HepG2 (cell line): ENCODE measurements at regions not wholly inside any gene's neighbourhood (a gene's known extent, or its start where the extent isn't known, plus 50 kb on each side); places are given as distances from the start of the nearest gene placed in this dataset.

Source experiments
- JUND ChIP-seq: sonication (generic); formaldehyde crosslinking; IDR thresholded peaks from 2 replicates; pipeline ENCODE4 v1.8.0; 2022; ENCODE audit warnings: mild to moderate bottlenecking, missing genetic modification reagents
- MBD4 ChIP-seq: IDR thresholded peaks from 2 replicates; pipeline ENCODE4 v1.6.1; 2012; ENCODE audit warnings: low read length, inconsistent platforms, borderline replicate concordance
- NFE2L2 ChIP-seq: fragments of 150-350 bp; IDR thresholded peaks from 2 replicates; pipeline ENCODE4 v1.6.1; 2014; ENCODE audit warnings: low read length
- PATZ1 ChIP-seq: sonication (generic); formaldehyde crosslinking; IDR thresholded peaks from 2 replicates; pipeline ENCODE4 v1.4.0; 2020; ENCODE audit warnings: missing genetic modification reagents
- POLR2G ChIP-seq: fragments of 200-400 bp; formaldehyde crosslinking; IDR thresholded peaks from 2 replicates; pipeline ENCODE4 v1.6.1; 2018; ENCODE audit warnings: mild to moderate bottlenecking, low read depth, low read length, moderate library complexity
- RBM22 ChIP-seq: fragments of 200-400 bp; formaldehyde crosslinking; optimal IDR thresholded peaks from 2 replicates; pipeline ENCODE3; 2017; ENCODE audit warnings: mild to moderate bottlenecking, low read length, moderate library complexity
- ZFP1 ChIP-seq: IDR thresholded peaks from 2 replicates; pipeline ENCODE4 v1.6.1; 2016
- ZFP91 ChIP-seq: sonication (generic); formaldehyde crosslinking; IDR thresholded peaks from 2 replicates; pipeline ENCODE4 v1.9.0; 2022; ENCODE audit warnings: missing genetic modification reagents, mild to moderate bottlenecking, borderline replicate concordance
- ZNF136 ChIP-seq: sonication (generic); formaldehyde crosslinking; IDR thresholded peaks from 2 replicates; pipeline ENCODE4 v1.8.1; 2022; ENCODE audit warnings: low read depth, mild to moderate bottlenecking, moderate library complexity, missing genetic modification reagents
- ZNF20 ChIP-seq: sonication (generic); formaldehyde crosslinking; IDR thresholded peaks from 2 replicates; pipeline ENCODE4 v1.4.0; 2020; ENCODE audit warnings: mild to moderate bottlenecking, moderate library complexity, missing genetic modification reagents
- ZNF569 ChIP-seq: sonication (generic); formaldehyde crosslinking; IDR thresholded peaks from 2 replicates; pipeline ENCODE4 v1.5.0; 2020; ENCODE audit warnings: mild to moderate bottlenecking, missing genetic modification reagents, moderate library complexity, borderline replicate concordance
- ZNF619 ChIP-seq: sonication (generic); formaldehyde crosslinking; IDR thresholded peaks from 2 replicates; pipeline ENCODE4 v1.4.0; 2020; ENCODE audit warnings: mild to moderate bottlenecking, missing genetic modification reagents
- ZNF629 ChIP-seq: sonication (generic); formaldehyde crosslinking; conservative IDR thresholded peaks from 2 replicates; pipeline ENCODE4 v1.5.0; 2020; ENCODE audit warnings: missing genetic modification reagents
- ZNF761 ChIP-seq: sonication (generic); formaldehyde crosslinking; conservative IDR thresholded peaks from 2 replicates; pipeline ENCODE4 v1.4.0; 2020; ENCODE audit warnings: mild to moderate bottlenecking, missing genetic modification reagents
- ZNF766 ChIP-seq: sonication (generic); formaldehyde crosslinking; IDR thresholded peaks from 2 replicates; pipeline ENCODE4 v1.5.0; 2020; ENCODE audit warnings: missing genetic modification reagents, borderline replicate concordance
- ZNF850 ChIP-seq: sonication (generic); formaldehyde crosslinking; conservative IDR thresholded peaks from 2 replicates; pipeline ENCODE4 v1.9.0; 2021; ENCODE audit warnings: mild to moderate bottlenecking, missing genetic modification reagents
- TF ChIP-seq, protein P1 (sequence below): sonication (generic); formaldehyde crosslinking; IDR thresholded peaks from 2 replicates; pipeline ENCODE4 v1.5.1; 2020; ENCODE audit warnings: mild to moderate bottlenecking, missing genetic modification reagents, moderate library complexity
- TF ChIP-seq, protein P2 (sequence below): sonication (generic); formaldehyde crosslinking; IDR thresholded peaks from 2 replicates; pipeline ENCODE4 v1.4.0; 2020; ENCODE audit warnings: missing genetic modification reagents; ENCODE audit errors: not compliant biosample characterization
- TF ChIP-seq, protein P3 (sequence below): sonication (generic); formaldehyde crosslinking; IDR thresholded peaks from 2 replicates; pipeline ENCODE4 v1.5.1; 2020; ENCODE audit warnings: mild to moderate bottlenecking, moderate library complexity, missing genetic modification reagents

DNA sequence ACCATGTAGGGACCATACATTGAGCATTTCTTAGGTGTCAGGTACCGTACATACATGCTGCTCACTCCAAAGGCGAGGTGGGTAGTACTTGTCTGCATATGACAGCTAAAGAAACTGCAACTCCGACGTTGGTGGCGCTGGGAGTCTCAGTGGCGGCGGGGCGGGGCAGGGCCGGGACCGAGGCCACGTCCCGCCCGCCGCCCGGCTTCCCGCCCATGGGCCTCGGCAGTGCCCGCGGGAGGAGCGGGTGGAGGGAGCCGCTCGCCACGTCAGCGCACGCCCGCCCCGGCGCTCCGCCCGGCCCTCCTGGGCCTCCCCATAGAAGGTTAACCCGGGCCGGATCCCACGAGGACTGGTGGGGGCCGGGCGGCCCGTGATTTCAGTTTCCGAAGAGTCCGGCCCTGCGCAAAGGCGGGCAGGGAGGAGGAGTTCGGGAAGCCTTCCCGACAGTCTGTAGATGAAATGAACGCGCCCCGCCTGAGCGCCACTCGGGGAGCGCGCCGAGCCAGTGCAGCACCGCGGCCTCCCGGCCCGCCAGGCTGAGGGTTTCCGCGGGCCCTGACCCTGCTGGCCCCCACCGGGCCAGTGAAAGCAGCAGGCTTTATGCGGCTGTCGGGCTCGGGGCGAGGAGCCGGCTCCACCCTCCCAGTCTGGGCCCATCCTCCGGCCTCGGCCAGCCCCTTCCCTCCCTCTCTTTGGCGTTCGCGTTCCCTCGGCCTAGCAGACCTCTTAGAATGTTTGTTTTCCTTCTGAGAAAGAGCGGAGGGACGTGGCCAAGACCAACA lies 119.9 kb upstream of the JUN start (continued):
- TF ChIP-seq, protein P1, sequence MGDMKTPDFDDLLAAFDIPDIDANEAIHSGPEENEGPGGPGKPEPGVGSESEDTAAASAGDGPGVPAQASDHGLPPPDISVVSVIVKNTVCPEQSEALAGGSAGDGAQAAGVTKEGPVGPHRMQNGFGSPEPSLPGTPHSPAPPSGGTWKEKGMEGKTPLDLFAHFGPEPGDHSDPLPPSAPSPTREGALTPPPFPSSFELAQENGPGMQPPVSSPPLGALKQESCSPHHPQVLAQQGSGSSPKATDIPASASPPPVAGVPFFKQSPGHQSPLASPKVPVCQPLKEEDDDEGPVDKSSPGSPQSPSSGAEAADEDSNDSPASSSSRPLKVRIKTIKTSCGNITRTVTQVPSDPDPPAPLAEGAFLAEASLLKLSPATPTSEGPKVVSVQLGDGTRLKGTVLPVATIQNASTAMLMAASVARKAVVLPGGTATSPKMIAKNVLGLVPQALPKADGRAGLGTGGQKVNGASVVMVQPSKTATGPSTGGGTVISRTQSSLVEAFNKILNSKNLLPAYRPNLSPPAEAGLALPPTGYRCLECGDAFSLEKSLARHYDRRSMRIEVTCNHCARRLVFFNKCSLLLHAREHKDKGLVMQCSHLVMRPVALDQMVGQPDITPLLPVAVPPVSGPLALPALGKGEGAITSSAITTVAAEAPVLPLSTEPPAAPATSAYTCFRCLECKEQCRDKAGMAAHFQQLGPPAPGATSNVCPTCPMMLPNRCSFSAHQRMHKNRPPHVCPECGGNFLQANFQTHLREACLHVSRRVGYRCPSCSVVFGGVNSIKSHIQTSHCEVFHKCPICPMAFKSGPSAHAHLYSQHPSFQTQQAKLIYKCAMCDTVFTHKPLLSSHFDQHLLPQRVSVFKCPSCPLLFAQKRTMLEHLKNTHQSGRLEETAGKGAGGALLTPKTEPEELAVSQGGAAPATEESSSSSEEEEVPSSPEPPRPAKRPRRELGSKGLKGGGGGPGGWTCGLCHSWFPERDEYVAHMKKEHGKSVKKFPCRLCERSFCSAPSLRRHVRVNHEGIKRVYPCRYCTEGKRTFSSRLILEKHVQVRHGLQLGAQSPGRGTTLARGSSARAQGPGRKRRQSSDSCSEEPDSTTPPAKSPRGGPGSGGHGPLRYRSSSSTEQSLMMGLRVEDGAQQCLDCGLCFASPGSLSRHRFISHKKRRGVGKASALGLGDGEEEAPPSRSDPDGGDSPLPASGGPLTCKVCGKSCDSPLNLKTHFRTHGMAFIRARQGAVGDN (CRISPR knock-in tag) = peak; percentile 95
- TF ChIP-seq ZNF766 (peak; percentile 60; the same call in 1 of the 2 replicates), ZNF761 (no peak), ZFP1 (CRISPR knock-in tag) (no peak), NFE2L2 (no peak), ZNF619 (CRISPR knock-in tag) (no peak), ZNF629 (CRISPR knock-in tag) (no peak), ZNF850 (CRISPR knock-in tag) (no peak), PATZ1 (peak; percentile 92), ZFP91 (CRISPR knock-in tag) (peak; percentile 86; the same call in 1 of the 2 replicates), MBD4 (no peak), JUND (CRISPR knock-in tag) (no peak), ZNF136 (CRISPR knock-in tag) (no peak), ZNF20 (CRISPR knock-in tag) (no peak), ZNF569 (CRISPR knock-in tag) (no peak), POLR2G (peak; percentile 90), RBM22 (no peak)
- TF ChIP-seq, protein P2, sequence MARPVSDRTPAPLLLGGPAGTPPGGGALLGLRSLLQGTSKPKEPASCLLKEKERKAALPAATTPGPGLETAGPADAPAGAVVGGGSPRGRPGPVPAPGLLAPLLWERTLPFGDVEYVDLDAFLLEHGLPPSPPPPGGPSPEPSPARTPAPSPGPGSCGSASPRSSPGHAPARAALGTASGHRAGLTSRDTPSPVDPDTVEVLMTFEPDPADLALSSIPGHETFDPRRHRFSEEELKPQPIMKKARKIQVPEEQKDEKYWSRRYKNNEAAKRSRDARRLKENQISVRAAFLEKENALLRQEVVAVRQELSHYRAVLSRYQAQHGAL (CRISPR knock-in tag) = peak; percentile 66
- TF ChIP-seq, protein P3, sequence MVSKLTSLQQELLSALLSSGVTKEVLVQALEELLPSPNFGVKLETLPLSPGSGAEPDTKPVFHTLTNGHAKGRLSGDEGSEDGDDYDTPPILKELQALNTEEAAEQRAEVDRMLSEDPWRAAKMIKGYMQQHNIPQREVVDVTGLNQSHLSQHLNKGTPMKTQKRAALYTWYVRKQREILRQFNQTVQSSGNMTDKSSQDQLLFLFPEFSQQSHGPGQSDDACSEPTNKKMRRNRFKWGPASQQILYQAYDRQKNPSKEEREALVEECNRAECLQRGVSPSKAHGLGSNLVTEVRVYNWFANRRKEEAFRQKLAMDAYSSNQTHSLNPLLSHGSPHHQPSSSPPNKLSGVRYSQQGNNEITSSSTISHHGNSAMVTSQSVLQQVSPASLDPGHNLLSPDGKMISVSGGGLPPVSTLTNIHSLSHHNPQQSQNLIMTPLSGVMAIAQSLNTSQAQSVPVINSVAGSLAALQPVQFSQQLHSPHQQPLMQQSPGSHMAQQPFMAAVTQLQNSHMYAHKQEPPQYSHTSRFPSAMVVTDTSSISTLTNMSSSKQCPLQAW (CRISPR knock-in tag) = peak; percentile 52; the same call in 1 of the 2 replicates
